ENCODE measurements at regions not wholly inside any gene's neighbourhood (a gene's known extent, or its start where the extent isn't known, plus 50 kb on each side); places are given as distances from the start of the nearest gene placed in this dataset.

DNA sequence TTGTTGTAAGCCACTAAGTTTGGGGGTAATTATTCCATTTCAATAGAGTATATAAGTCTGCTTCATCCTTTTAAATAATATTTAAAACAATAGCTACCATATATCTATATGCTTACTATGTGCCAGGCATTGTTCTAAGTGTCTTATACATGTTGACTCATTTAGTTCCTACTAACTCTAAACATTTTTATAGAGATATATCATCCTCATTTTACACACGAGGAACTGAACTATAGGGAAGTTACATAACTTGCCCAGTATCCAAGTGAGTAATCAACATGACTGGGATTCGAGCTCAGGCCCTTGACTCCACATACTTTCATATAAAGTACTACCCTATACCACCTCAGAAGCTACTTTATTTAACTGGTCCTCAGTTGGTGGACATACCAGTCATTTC lies 175.3 kb upstream of the RAI2 start:
- TF ChIP-seq CTCF (conservative IDR thresholded peaks at IDR 0.05; ENCODE audit: low read depth, low read length) (no peak), POLR2A (IDR thresholded peaks at IDR 0.05; ENCODE audit: low read depth, low read length) (no peak)

Measured in IMR-90 (cell line).